Mammary epithelial cell (primary cell): ENCODE measurements at regions not wholly inside any gene's neighbourhood (a gene's known extent, or its start where the extent isn't known, plus 50 kb on each side); places are given as distances from the start of the nearest gene placed in this dataset.

ENCODE experiments used
- CTCF ChIP-seq, 2 donors: IDR thresholded peaks in 1 of 2; conservative IDR thresholded peaks in 1 of 2; 2 replicates each; pipeline ENCODE4 v1.5.1; 2011 to 2012; ENCODE audit warnings: inconsistent platforms in 2 of 2, low read length in 2 of 2, mild to moderate bottlenecking in 2 of 2, control low read depth in 1 of 2, low read depth in 1 of 2; ENCODE audit not compliant: insufficient read depth in 1 of 2; ENCODE audit errors: extremely low read depth in 1 of 2
- EZH2 ChIP-seq: IDR thresholded peaks from 2 replicates; pipeline ENCODE4 v1.6.1; 2012; ENCODE audit warnings: low read length, inconsistent platforms, borderline replicate concordance

GRCh38 chr2:100208141-100208770 is 65.9 kb upstream of the AFF3 start:
- TF ChIP-seq CTCF (conservative IDR thresholded peaks at IDR 0.05 in 1 of 2, IDR thresholded peaks at IDR 0.05 in 1 of 2; ENCODE audit: extremely low read depth in 1 of 2, insufficient read depth in 1 of 2, low read depth in 1 of 2, low read length in 2 of 2) (no peak), EZH2 (no peak)
